NB4 (cell line): ENCODE measurements at regions not wholly inside any gene's neighbourhood (a gene's known extent, or its start where the extent isn't known, plus 50 kb on each side); places are given as distances from the start of the nearest gene placed in this dataset.

Experiments used
- DNase-seq: peaks from one replicate; pipeline ENCODE4 v3.0.0; 2010; ENCODE audit warnings: low read depth
- H3K4me3 ChIP-seq: one replicate; pipeline ENCODE4 v1.5.1; 2011; ENCODE audit warnings: mild to moderate bottlenecking, low read depth, low read length, moderate library complexity
- CTCF ChIP-seq: IDR thresholded peaks from one replicate; pipeline ENCODE4 v1.5.1; 2012; ENCODE audit warnings: low read depth, low read length
- MAX ChIP-seq: IDR thresholded peaks from 2 replicates; pipeline ENCODE4 v1.6.1; 2011; ENCODE audit warnings: low read depth, low read length
- MYC ChIP-seq: IDR thresholded peaks from 2 replicates; pipeline ENCODE4 v1.6.1; 2011; ENCODE audit warnings: low read depth, low read length
- POLR2A ChIP-seq: IDR thresholded peaks from 2 replicates; pipeline ENCODE4 v1.6.1; 2011; ENCODE audit warnings: mild to moderate bottlenecking; ENCODE audit not compliant: insufficient read length; ENCODE audit errors: extremely low read depth

- H3K4me3 ChIP-seq, result no peak overlapping the region
- TF ChIP-seq MAX (no peak), POLR2A (no peak), CTCF (no peak), MYC (no peak)
- no peak for DNase-seq
Measured at GRCh38 chr9:18009902-18010301, 431.0 kb downstream of the SH3GL2 start.

- no peak overlapping the region for H3K4me3 ChIP-seq
- TF ChIP-seq MYC, result no peak
- no peak for TF ChIP-seq CTCF
- no peak for TF ChIP-seq POLR2A
- no peak for TF ChIP-seq MAX
- no peak for DNase-seq
Measured at GRCh38 chr9:18010492-18010891, 431.6 kb downstream of the SH3GL2 start.

- H3K4me3 ChIP-seq, result no peak overlapping the region
- DNase-seq, result no peak
- TF ChIP-seq POLR2A (no peak), MAX (no peak), MYC (no peak), CTCF (no peak)
Measured at GRCh38 chr9:18012170-18012569, 433.3 kb downstream of the SH3GL2 start.

- no peak overlapping the region for H3K4me3 ChIP-seq
Measured at GRCh38 chr9:18014556-18014955, 435.7 kb downstream of the SH3GL2 start.

GRCh38 chr9:18015116-18015515 is 436.2 kb downstream of the SH3GL2 start:
- DNase-seq, result no peak
- no peak for TF ChIP-seq MYC
- TF ChIP-seq MAX, result no peak
- TF ChIP-seq CTCF, result no peak
- TF ChIP-seq POLR2A, result no peak
- H3K4me3 ChIP-seq, result no peak overlapping the region

More at GRCh38 chr9:18014556-18014955, 435.7 kb downstream of the SH3GL2 start:
- no peak for DNase-seq
- TF ChIP-seq CTCF, result no peak
- no peak for TF ChIP-seq MAX
- no peak for TF ChIP-seq MYC
- no peak for TF ChIP-seq POLR2A

GRCh38 chr9:18017136-18017535 is 438.3 kb downstream of the SH3GL2 start:
- TF ChIP-seq MAX, result no peak
- no peak for TF ChIP-seq CTCF
- no peak for TF ChIP-seq POLR2A
- no peak for TF ChIP-seq MYC
- no peak for DNase-seq
- no peak overlapping the region for H3K4me3 ChIP-seq
